ENCODE measurements at regions not wholly inside any gene's neighbourhood (a gene's known extent, or its start where the extent isn't known, plus 50 kb on each side); places are given as distances from the start of the nearest gene placed in this dataset.

- Histone ChIP-seq H3K4me1 (ENCODE audit: control insufficient read depth, insufficient read depth, low read length) (no peaks in the 10 kb centered on the region), H3K27ac (ENCODE audit: control insufficient read depth, insufficient read depth) (no peak overlapping the region), H3K4me3 (no peak overlapping the region), H3K79me2 (ENCODE audit: control insufficient read depth, insufficient read depth, low read length) (no peaks in the 10 kb centered on the region), H3K4me2 (ENCODE audit: control insufficient read depth, insufficient read depth) (no peak overlapping the region), H3K27me3 (replicated peaks in 1 of 2; ENCODE audit: control insufficient read depth in 2 of 2, insufficient read depth in 2 of 2, low read length in 1 of 2) (no peaks in the 10 kb centered on the region), H3K9ac (ENCODE audit: control insufficient read depth, insufficient read depth, low read length) (no peak overlapping the region), H3K36me3 (ENCODE audit: control insufficient read depth in 2 of 2, insufficient read depth in 2 of 2, low read length in 1 of 2) (no peaks in the 10 kb centered on the region), H4K20me1 (ENCODE audit: control insufficient read depth, insufficient read depth) (no peaks in the 10 kb centered on the region), H2AFZ (ENCODE audit: control insufficient read depth, low read depth, low read length) (no peak overlapping the region), H3K9me3 (replicated peaks; ENCODE audit: control insufficient read depth, insufficient read depth, low read length) (no peaks in the 10 kb centered on the region)
- no peak for FAIRE-seq
- no peak for TF ChIP-seq NFXL1 (IDR thresholded peaks at IDR 0.05; ENCODE audit: borderline replicate concordance)
- no peak for TF ChIP-seq RAD51 (IDR thresholded peaks at IDR 0.05)
- RAD21 ChIA-PET (ENCODE audit: unreplicated experiment) = no interaction called here
- 56% methylated on average over 3 of the region's 3 CpGs for WGBS (ENCODE audit: insufficient coverage, insufficient replicate concordance, low lambda C conversion rate, missing lambda C conversion rate)
- ATAC-seq = no peak
- SMC1A ChIA-PET (ENCODE audit: uncharacterized antibody, unreplicated experiment) = interaction anchor here (1.2 kb wide), 1 partner anchor 20 kb away, joined by 5 read pairs; no protein-coding TSS in a partner anchor
- CTCF ChIA-PET = no interaction called here
- intact Hi-C loops (cut with micrococcal nuclease; ENCODE audit: unreplicated experiment) = no loop called here
- in situ Hi-C loops (cut with MboI) = no loop called here
- no TSS peak for BruUV-seq (replicated peaks)
- DNase-seq (ENCODE audit: low read depth, low spot score) = no peak
- POLR2A ChIA-PET = no interaction called here
Measured at GRCh38 chr1:191371626-191372025, 786.6 kb upstream of the RGS18 start.

GRCh38 chr1:191388283-191388682 lies 770.0 kb upstream of the RGS18 start:
- POLR2A ChIA-PET = no interaction called here
- Histone ChIP-seq H3K4me3 (no peak overlapping the region), H3K27me3 (replicated peaks in 1 of 2; ENCODE audit: control insufficient read depth in 2 of 2, insufficient read depth in 2 of 2, low read length in 1 of 2) (no peaks in the 10 kb centered on the region), H3K4me2 (ENCODE audit: control insufficient read depth, insufficient read depth) (no peak overlapping the region), H3K9ac (ENCODE audit: control insufficient read depth, insufficient read depth, low read length) (no peak overlapping the region), H3K27ac (ENCODE audit: control insufficient read depth, insufficient read depth) (no peak overlapping the region), H3K79me2 (ENCODE audit: control insufficient read depth, insufficient read depth, low read length) (no peaks in the 10 kb centered on the region), H2AFZ (ENCODE audit: control insufficient read depth, low read depth, low read length) (no peak overlapping the region), H3K9me3 (replicated peaks; ENCODE audit: control insufficient read depth, insufficient read depth, low read length) (no peaks in the 10 kb centered on the region), H4K20me1 (ENCODE audit: control insufficient read depth, insufficient read depth) (no peaks in the 10 kb centered on the region), H3K36me3 (ENCODE audit: control insufficient read depth in 2 of 2, insufficient read depth in 2 of 2, low read length in 1 of 2) (no peaks in the 10 kb centered on the region), H3K4me1 (ENCODE audit: control insufficient read depth, insufficient read depth, low read length) (no peaks in the 10 kb centered on the region)
- no peak for FAIRE-seq
- RAD21 ChIA-PET (ENCODE audit: unreplicated experiment) = no interaction called here
- no TSS peak for BruUV-seq (replicated peaks)
- CTCF ChIA-PET = no interaction called here
- no peak for DNase-seq (ENCODE audit: low read depth, low spot score)
- SMC1A ChIA-PET (ENCODE audit: uncharacterized antibody, unreplicated experiment) = no interaction called here
- in situ Hi-C loops (cut with MboI) = no loop called here
- intact Hi-C loops (cut with micrococcal nuclease; ENCODE audit: unreplicated experiment) = no loop called here
- ATAC-seq = no peak
- TF ChIP-seq KLF5 (IDR thresholded peaks at IDR 0.05; ENCODE audit: partially characterized antibody) (no peak), MYB (IDR thresholded peaks at IDR 0.05; ENCODE audit: borderline replicate concordance, low read depth, low read length) (no peak), USF2 (IDR thresholded peaks at IDR 0.05; ENCODE audit: borderline replicate concordance, low read depth, low read length) (no peak), ZNF274 (IDR thresholded peaks at IDR 0.05; ENCODE audit: insufficient read depth, insufficient read length) (no peak), EGR1 (IDR thresholded peaks at IDR 0.05; ENCODE audit: borderline replicate concordance in 1 of 2, low read depth in 2 of 2, low read length in 2 of 2) (no peak), PBX3 (IDR thresholded peaks at IDR 0.05; ENCODE audit: insufficient replicate concordance, low read depth, low read length) (no peak), TARDBP (IDR thresholded peaks at IDR 0.05; ENCODE audit: borderline replicate concordance) (no peak), BHLHE40 (IDR thresholded peaks at IDR 0.05; ENCODE audit: borderline replicate concordance in 1 of 2, low read depth in 2 of 2, low read length in 1 of 2) (no peak), PKNOX1 (IDR thresholded peaks at IDR 0.05) (no peak), HCFC1 (IDR thresholded peaks at IDR 0.05; ENCODE audit: low read length) (no peak), FOXK2 (IDR thresholded peaks at IDR 0.05) (no peak), SUZ12 (IDR thresholded peaks at IDR 0.05; ENCODE audit: unreplicated experiment) (no peak), SMARCA5 (IDR thresholded peaks at IDR 0.05) (no peak), STAT3 (IDR thresholded peaks at IDR 0.05; ENCODE audit: low read depth, low read length) (no peak), SREBF1 (IDR thresholded peaks at IDR 0.05; ENCODE audit: low read length) (no peak), GABPA (IDR thresholded peaks at IDR 0.05; ENCODE audit: low read depth) (no peak)

All from GM12878 (cell line).